AG04450 (cell line): ENCODE measurements at regions not wholly inside any gene's neighbourhood (a gene's known extent, or its start where the extent isn't known, plus 50 kb on each side); places are given as distances from the start of the nearest gene placed in this dataset.
"Not testable (repeated sequence)": the region's sequence is repeated elsewhere in the genome, so short reads cannot be mapped to it uniquely, and the experiment has no call there.

ENCODE experiments used
- CTCF ChIA-PET: fragments of 300-600, 350-600 bp; formaldehyde crosslinking; extraction: SDS; loops from one replicate; lab custom pipeline; 2022; ENCODE audit warnings: antibody characterized with exemption, inconsistent platforms; lab: Charles Lee
- POLR2A ChIA-PET: fragments of 350-600 bp; formaldehyde crosslinking; extraction: SDS; loops from one replicate; lab custom pipeline; 2021; ENCODE audit warnings: antibody characterized with exemption, inconsistent platforms; lab: Yijun Ruan, JAX
- DNase-seq: peaks from one replicate; pipeline ENCODE4 v3.0.0-alpha.2; 2011; ENCODE audit warnings: low read depth, low spot score
- H3K27ac ChIP-seq: one replicate; pipeline ENCODE4 v1.5.1; 2012; ENCODE audit warnings: low read depth, low read length, control low read depth
- H3K27me3 ChIP-seq: one replicate; pipeline ENCODE4 v1.6.0; 2012; ENCODE audit warnings: low read length; ENCODE audit not compliant: control insufficient read depth, insufficient read depth
- H3K4me3 ChIP-seq: 2 replicates; pipeline ENCODE4 v1.5.1; 2011; ENCODE audit warnings: mild to moderate bottlenecking, low read depth, low read length, control low read depth
- H3K9me3 ChIP-seq: 2 replicates; pipeline ENCODE4 v1.5.1; 2012; ENCODE audit warnings: low read length; ENCODE audit not compliant: control insufficient read depth, insufficient read depth
- CTCF ChIP-seq: IDR thresholded peaks from 2 replicates; pipeline ENCODE4 v1.5.1; 2011; ENCODE audit warnings: low read depth, low read length, control low read depth, inconsistent platforms

DNA sequence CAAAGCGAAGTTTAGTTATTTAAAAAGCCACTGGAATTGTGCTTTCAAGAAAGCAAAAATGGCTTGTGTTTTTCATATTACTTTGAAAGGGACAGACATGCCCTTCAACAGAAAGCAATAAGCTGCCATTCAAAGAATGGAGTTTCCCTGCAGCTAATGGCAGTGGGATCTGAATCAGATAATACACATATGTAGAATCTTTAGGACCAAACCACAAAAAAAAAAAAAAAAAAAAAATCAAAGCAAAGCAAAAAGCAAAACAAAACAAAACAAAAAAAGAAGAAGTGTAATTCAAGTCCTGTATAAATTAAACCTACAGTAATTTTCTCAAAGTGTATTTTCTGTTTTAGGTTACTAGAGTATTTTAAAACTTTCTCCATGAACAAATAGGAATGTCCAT, 63.6 kb upstream of the ZNF217 start:
- TF ChIP-seq CTCF, result no peak
- ChIA-PET CTCF (interaction anchor here (1.0 to 1.3 kb wide), 2 partner anchors 15 to 282 kb away, joined by 4 to 7 read pairs; no protein-coding TSS in a partner anchor), POLR2A (interaction anchor here (0.7 kb wide), 1 partner anchor 295 kb away, joined by 4 read pairs; no protein-coding TSS in a partner anchor)
- Histone ChIP-seq H3K27me3 (no peaks in the 10 kb centered on the region), H3K9me3 (no peaks in the 10 kb centered on the region; the same call in 1 of the 2 replicates), H3K4me3 (no peak overlapping the region), H3K27ac (no peak overlapping the region)
- DNase-seq, result no peak

GRCh38 chr20:53656293-53657202, 62.9 kb upstream of the ZNF217 start:
- Histone ChIP-seq H3K4me3 (no peak overlapping the region), H3K27ac (no peak overlapping the region), H3K9me3 (no peaks in the 10 kb centered on the region; the same call in 1 of the 2 replicates), H3K27me3 (no peaks in the 10 kb centered on the region)
- DNase-seq, result no peak
- ChIA-PET CTCF (interaction anchor here (1.0 to 1.3 kb wide), 3 partner anchors 14 to 283 kb away, joined by 4 to 7 read pairs (median 4); no protein-coding TSS in a partner anchor), POLR2A (interaction anchor here (0.7 kb wide), 1 partner anchor 296 kb away, joined by 4 read pairs; no protein-coding TSS in a partner anchor)
- TF ChIP-seq CTCF, result no peak

DNA sequence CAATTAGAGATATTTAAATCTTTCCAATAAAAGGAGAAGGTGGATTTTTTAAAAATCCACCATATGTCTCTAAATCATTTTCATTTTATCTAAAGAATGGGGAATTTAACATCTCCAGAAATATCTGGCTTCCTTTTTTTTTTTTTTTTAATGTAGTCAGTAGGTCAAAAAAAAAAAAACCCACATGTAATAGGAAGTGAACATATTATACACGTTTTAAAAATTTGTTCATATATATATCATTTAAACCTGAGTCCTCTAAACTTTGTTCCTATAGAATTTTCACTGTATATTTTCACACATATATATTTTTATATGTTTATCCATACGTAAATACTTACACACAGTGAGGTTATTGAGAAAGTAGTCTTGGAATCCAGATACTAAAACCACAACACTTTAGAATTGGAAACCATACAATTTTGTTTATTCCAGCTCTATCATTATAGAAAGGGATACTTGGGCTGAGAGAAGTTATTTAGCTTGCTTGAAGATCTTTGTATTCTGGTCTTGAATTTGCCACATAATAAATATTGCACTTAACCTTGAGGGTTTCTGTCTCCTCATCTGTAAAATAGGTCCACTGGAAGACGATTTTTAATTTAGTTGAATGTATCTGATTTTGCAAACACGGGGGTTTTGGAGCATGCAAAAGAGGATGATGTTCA, 62.1 kb upstream of the ZNF217 start:
- Histone ChIP-seq H3K27ac (no peak overlapping the region), H3K9me3 (no peaks in the 10 kb centered on the region; the same call in 1 of the 2 replicates), H3K4me3 (no peak overlapping the region), H3K27me3 (no peaks in the 10 kb centered on the region)
- TF ChIP-seq CTCF, result no peak
- CTCF ChIA-PET, result interaction anchor here (1.3 kb wide), 2 partner anchors 13 to 260 kb away, joined by 4 read pairs; no protein-coding TSS in a partner anchor
- DNase-seq, result no peak
- POLR2A ChIA-PET, result no interaction called here

- ChIA-PET POLR2A (no interaction called here), CTCF (interaction anchor here (0.6 to 1.3 kb wide), 2 partner anchors 60 to 260 kb away, joined by 4 read pairs; no protein-coding TSS in a partner anchor)
- no peak for TF ChIP-seq CTCF
- Histone ChIP-seq H3K9me3 (no peaks in the 10 kb centered on the region; the same call in 1 of the 2 replicates), H3K4me3 (no peak overlapping the region), H3K27me3 (no peaks in the 10 kb centered on the region), H3K27ac (no peak overlapping the region)
- DNase-seq, result no peak
Measured at GRCh38 chr20:53654932-53655624, 61.4 kb upstream of the ZNF217 start.

DNA sequence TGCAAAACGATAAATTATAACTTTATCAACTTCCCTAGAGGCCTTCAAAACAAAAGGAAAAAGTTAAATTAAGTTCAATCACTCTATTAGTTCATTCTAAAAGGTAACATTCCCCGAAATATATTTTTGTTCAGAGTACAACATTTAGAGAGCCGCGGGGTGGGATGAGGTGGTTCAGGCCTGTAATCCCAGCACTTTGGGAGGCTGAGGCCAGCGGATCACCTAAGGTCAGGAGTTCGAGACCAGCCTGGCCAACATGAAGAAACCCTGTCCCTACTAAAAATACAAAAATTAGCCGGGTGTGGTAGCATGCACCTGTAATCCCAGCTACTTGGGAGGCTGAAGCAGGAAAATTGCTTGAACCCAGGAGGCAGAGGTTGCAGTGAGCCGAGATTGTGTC, 60.9 kb upstream of the ZNF217 start:
- H3K27ac ChIP-seq, H3K9me3 ChIP-seq, POLR2A ChIA-PET, H3K4me3 ChIP-seq, CTCF ChIA-PET, DNase-seq, H3K27me3 ChIP-seq: not testable (repeated sequence)
